ENCODE measurements at regions not wholly inside any gene's neighbourhood (a gene's known extent, or its start where the extent isn't known, plus 50 kb on each side); places are given as distances from the start of the nearest gene placed in this dataset.

- no peak for TF ChIP-seq CTCF (IDR thresholded peaks at IDR 0.05)
- no peak for TF ChIP-seq REST (IDR thresholded peaks at IDR 0.05; ENCODE audit: insufficient read depth in 1 of 2, low read depth in 2 of 2, low read length in 1 of 2)
- TF ChIP-seq TCF7L2 (IDR thresholded peaks at IDR 0.05; ENCODE audit: low read depth, low read length): no peak
- TF ChIP-seq POLR2AphosphoS5 (IDR thresholded peaks at IDR 0.05; ENCODE audit: low read depth, low read length): no peak
Observed at GRCh38 chr5:111948092-111948841, 191.3 kb upstream of the NREP start.

All from Panc1 (cell line).